ENCODE measurements at regions not wholly inside any gene's neighbourhood (a gene's known extent, or its start where the extent isn't known, plus 50 kb on each side); places are given as distances from the start of the nearest gene placed in this dataset.

GRCh38 chr2:12211326-12212175 lies 465.1 kb downstream of the LPIN1 start:
- TF ChIP-seq CTCF (IDR thresholded peaks at IDR 0.05) (no peak), POLR2A (IDR thresholded peaks at IDR 0.05) (no peak)
